PC-3 (cell line): ENCODE measurements at regions not wholly inside any gene's neighbourhood (a gene's known extent, or its start where the extent isn't known, plus 50 kb on each side); places are given as distances from the start of the nearest gene placed in this dataset.

Experiments used
- ATAC-seq: fragments of 200-7000 bp; cut with Tn5 transposase; 2 replicates; pipeline ENCODE4 v1.9.1; 2020; ENCODE audit warnings: mild to moderate bottlenecking, moderate library complexity
- BruUV-seq: library from RNA; stranded (reverse); fragments of 400-500 nt; replicated peaks from 2 replicates; lab custom pipeline; 2021; lab: Mats Ljungman, UMichigan
- CTCF ChIA-PET: fragments of 300-600 bp; sonication (Branson Sonifier 250); formaldehyde crosslinking; loops from one replicate; lab custom pipeline; 2022; ENCODE audit warnings: antibody characterized with exemption; lab: Charles Lee
- POLR2A ChIA-PET: fragments of 300-600 bp; sonication (Branson Sonifier 250); formaldehyde crosslinking; loops from one replicate; lab custom pipeline; 2022; ENCODE audit warnings: antibody characterized with exemption; ENCODE audit not compliant: unreplicated experiment; lab: Charles Lee
- DNase-seq: peaks from one replicate; pipeline ENCODE4 v3.0.0-alpha.2; 2015
- H2AFZ ChIP-seq: fragments of 300-600 bp; sonication (generic); 2 replicates; pipeline ENCODE4 v1.6.0; 2016; ENCODE audit warnings: antibody characterized with exemption, low read length
- H3F3A ChIP-seq: fragments of 300-600 bp; sonication (generic); one replicate; pipeline ENCODE4 v1.6.0; 2017; ENCODE audit warnings: antibody characterized with exemption, low read length, control low read depth, mild to moderate bottlenecking; ENCODE audit not compliant: unreplicated experiment
- H3K27ac ChIP-seq: fragments of 300-600 bp; sonication (generic); 2 replicates; pipeline ENCODE4 v1.5.1; 2016; ENCODE audit warnings: mild to moderate bottlenecking, low read length
- H3K27me3 ChIP-seq: fragments of 300-600 bp; sonication (generic); 2 replicates; pipeline ENCODE4 v1.6.1; 2016; ENCODE audit warnings: low read length, mixed read lengths
- H3K36me3 ChIP-seq: fragments of 300-600 bp; sonication (generic); 2 replicates; pipeline ENCODE4 v1.6.1; 2016; ENCODE audit warnings: low read depth, mixed run types, low read length, mixed read lengths
- H3K4me1 ChIP-seq: fragments of 300-600 bp; sonication (generic); 2 replicates; pipeline ENCODE4 v1.5.1; 2016; ENCODE audit warnings: low read length; ENCODE audit not compliant: insufficient read depth
- H3K4me2 ChIP-seq: fragments of 300-600 bp; sonication (generic); 2 replicates; pipeline ENCODE4 v1.6.0; 2016; ENCODE audit warnings: low read length
- H3K4me3 ChIP-seq: fragments of 300-600 bp; sonication (generic); 2 replicates; pipeline ENCODE4 v1.5.1; 2016; ENCODE audit warnings: mild to moderate bottlenecking, low read length, mixed read lengths
- H3K79me2 ChIP-seq: fragments of 300-600 bp; sonication (generic); 2 replicates; pipeline ENCODE4 v1.6.1; 2017; ENCODE audit warnings: low read length, mixed read lengths
- H3K9ac ChIP-seq: fragments of 300-600 bp; sonication (generic); 2 replicates; pipeline ENCODE4 v1.6.0; 2016; ENCODE audit warnings: mild to moderate bottlenecking, low read length
- H3K9me2 ChIP-seq: fragments of 300-600 bp; sonication (generic); replicated peaks from 2 replicates; pipeline ENCODE4 v1.6.1; 2016; ENCODE audit warnings: mixed run types, low read length, mixed read lengths
- H3K9me3 ChIP-seq: fragments of 300-600 bp; sonication (generic); 2 replicates; pipeline ENCODE4 v1.6.1; 2016; ENCODE audit warnings: low read length, mixed read lengths
- H4K20me1 ChIP-seq: fragments of 300-600 bp; sonication (generic); 2 replicates; pipeline ENCODE4 v1.6.1; 2016; ENCODE audit warnings: low read length, mixed read lengths
- CTCF ChIP-seq: fragments of 300-600 bp; sonication (generic); conservative IDR thresholded peaks from 2 replicates; pipeline ENCODE4 v1.5.1; 2017; ENCODE audit warnings: antibody characterized with exemption, low read depth, mild to moderate bottlenecking, low read length
- EZH2 ChIP-seq: fragments of 300-600 bp; sonication (generic); IDR thresholded peaks from one replicate; pipeline ENCODE4 v1.6.1; 2017; ENCODE audit warnings: antibody characterized with exemption, mild to moderate bottlenecking, low read length; ENCODE audit not compliant: unreplicated experiment
- EZH2phosphoT487 ChIP-seq: fragments of 300-600 bp; sonication (generic); IDR thresholded peaks from 2 replicates; pipeline ENCODE4 v1.6.1; 2018; ENCODE audit warnings: mild to moderate bottlenecking, antibody characterized with exemption, low read length, borderline replicate concordance
- intact Hi-C: fragments of 100-400 bp; cut with micrococcal nuclease; formaldehyde crosslinking; loops from 2 replicates; pipeline ENCODE4 v1.9.0; 2023

GRCh38 chr16:62701426-62701825, 665.2 kb upstream of the CDH8 start:
- TF ChIP-seq EZH2phosphoT487, result no peak
- no peak for TF ChIP-seq CTCF
- TF ChIP-seq EZH2, result no peak
- no peak overlapping the region for H3K27ac ChIP-seq
- no TSS peak for BruUV-seq
- no peak overlapping the region for H3K9ac ChIP-seq
- no peaks in the 10 kb centered on the region for H3K27me3 ChIP-seq
- no peak overlapping the region for H3K4me3 ChIP-seq
- CTCF ChIA-PET, result no interaction called here
- POLR2A ChIA-PET, result no interaction called here
- H2AFZ ChIP-seq, result no peak overlapping the region
- DNase-seq (no peak), ATAC-seq (no peak)
- H3F3A ChIP-seq, result no peaks in the 10 kb centered on the region
- H4K20me1 ChIP-seq, result no peaks in the 10 kb centered on the region
- H3K36me3 ChIP-seq, result no peaks in the 10 kb centered on the region
- H3K4me1 ChIP-seq, result no peaks in the 10 kb centered on the region
- H3K4me2 ChIP-seq, result no peak overlapping the region
- H3K79me2 ChIP-seq, result no peaks in the 10 kb centered on the region
- intact Hi-C loops, result no loop called here
- H3K9me2 ChIP-seq, result no peaks in the 10 kb centered on the region
- no peaks in the 10 kb centered on the region for H3K9me3 ChIP-seq

- H3K27ac ChIP-seq, result no peak overlapping the region
- ChIA-PET POLR2A (no interaction called here), CTCF (no interaction called here)
- DNase-seq (no peak), ATAC-seq (no peak)
- no peak overlapping the region for H2AFZ ChIP-seq
- no peaks in the 10 kb centered on the region for H3K79me2 ChIP-seq
- H3K27me3 ChIP-seq, result no peaks in the 10 kb centered on the region
- no peak overlapping the region for H3K9ac ChIP-seq
- no peaks in the 10 kb centered on the region for H3K4me1 ChIP-seq
- no peak for TF ChIP-seq CTCF
- TF ChIP-seq EZH2, result no peak
- TF ChIP-seq EZH2phosphoT487, result no peak
- H4K20me1 ChIP-seq, result no peaks in the 10 kb centered on the region
- H3K36me3 ChIP-seq, result no peaks in the 10 kb centered on the region
- H3K4me3 ChIP-seq, result no peak overlapping the region
- no TSS peak for BruUV-seq
- no peak overlapping the region for H3K4me2 ChIP-seq
- no peaks in the 10 kb centered on the region for H3K9me2 ChIP-seq
- no peaks in the 10 kb centered on the region for H3F3A ChIP-seq
- intact Hi-C loops, result no loop called here
- H3K9me3 ChIP-seq, result no peaks in the 10 kb centered on the region
Measured at GRCh38 chr16:62700426-62701294, 664.4 kb upstream of the CDH8 start.

GRCh38 chr16:62692685-62693084, 656.4 kb upstream of the CDH8 start:
- Histone ChIP-seq H3K4me3 (no peak overlapping the region), H3K9me2 (no peaks in the 10 kb centered on the region), H3K4me2 (no peak overlapping the region), H4K20me1 (no peaks in the 10 kb centered on the region), H3K4me1 (no peaks in the 10 kb centered on the region), H2AFZ (no peak overlapping the region), H3K9ac (no peak overlapping the region), H3F3A (no peaks in the 10 kb centered on the region), H3K27me3 (no peaks in the 10 kb centered on the region), H3K9me3 (0 out of 2 replicates have a peak, but pooled peaks cover 5% of the 10 kb centered on the region), H3K36me3 (no peaks in the 10 kb centered on the region), H3K79me2 (no peaks in the 10 kb centered on the region), H3K27ac (no peak overlapping the region)
- no peak for TF ChIP-seq CTCF
- no peak for TF ChIP-seq EZH2phosphoT487
- no peak for TF ChIP-seq EZH2
- BruUV-seq, result no TSS peak
- intact Hi-C loops, result no loop called here
- ChIA-PET POLR2A (no interaction called here), CTCF (no interaction called here)
- ATAC-seq, result no peak
- DNase-seq, result no peak
